Gastrocnemius medialis (tissue), 4 donors: ENCODE measurements at regions not wholly inside any gene's neighbourhood (a gene's known extent, or its start where the extent isn't known, plus 50 kb on each side); places are given as distances from the start of the nearest gene placed in this dataset.

ENCODE experiments used
- ATAC-seq, 2 donors: fragments of 150-250 bp; one replicate each; pipeline ENCODE4 v1.9.1; 2016
- DNase-seq, 2 donors: peaks; one replicate each; pipeline ENCODE4 v3.0.0-alpha.2; 2019
- H3K27ac ChIP-seq, 4 donors: fragments of 200-600 bp; sonication (generic); 1 replicate in 1 of 4; 2 replicates in 3 of 4; pipeline ENCODE4 v1.5.1; 2016 to 2018; ENCODE audit warnings: mild to moderate bottlenecking in 2 of 4, moderate library complexity in 1 of 4
- H3K27me3 ChIP-seq, 3 donors: fragments of 200-600 bp; sonication (generic) in 2 of 3; 1 replicate in 1 of 3; 2 replicates in 2 of 3; pipeline versions ENCODE4 v1.5.1 to v1.6.0; 2016 to 2019; ENCODE audit warnings: mild to moderate bottlenecking in 1 of 3, moderate library complexity in 1 of 3
- H3K36me3 ChIP-seq, 2 donors: fragments of 200-600 bp; sonication (generic) in 1 of 2; one replicate each; pipeline ENCODE4 v1.5.1; 2017 to 2018
- H3K4me1 ChIP-seq, 2 donors: fragments of 200-600 bp; sonication (generic) in 1 of 2; one replicate each; pipeline ENCODE4 v1.5.1; 2016 to 2017; ENCODE audit warnings: mild to moderate bottlenecking in 2 of 2
- H3K4me3 ChIP-seq, 4 donors: fragments of 200-600 bp; sonication (generic) in 3 of 4; 1 replicate in 1 of 4; 2 replicates in 3 of 4; pipeline ENCODE4 v1.5.1; 2016 to 2019; ENCODE audit warnings: mild to moderate bottlenecking in 2 of 4
- H3K9me3 ChIP-seq, 3 donors: fragments of 200-600 bp; sonication (generic) in 2 of 3; 1 replicate in 1 of 3; 2 replicates in 2 of 3; pipeline ENCODE4 v1.5.1; 2016 to 2019
- CTCF ChIP-seq, 5 experiments: fragments of 450-650 bp in 3 of 5; fragments of 200-600 bp in 2 of 5; sonication (generic) in 2 of 5; IDR thresholded peaks in 4 of 5; conservative IDR thresholded peaks in 1 of 5; 1 replicate in 4 of 5; 2 replicates in 1 of 5; pipeline ENCODE4 v1.5.1; 2016 to 2019; ENCODE audit warnings: antibody characterized with exemption in 5 of 5, mild to moderate bottlenecking in 3 of 5, moderate library complexity in 3 of 5
- POLR2A ChIP-seq, 2 donors: fragments of 450-650 bp; IDR thresholded peaks; one replicate each; pipeline ENCODE4 v1.6.1; 2017; ENCODE audit warnings: antibody characterized with exemption in 2 of 2, mild to moderate bottlenecking in 2 of 2, moderate library complexity in 2 of 2
- in situ Hi-C, 4 donors: fragments of 200-750 bp; cut with MboI; loops; one replicate each; pipeline versions ENCODE4 v1.15.0 to v1.8.0; 2017; ENCODE audit warnings: low sequenced_read_pairs in 4 of 4
- intact Hi-C: fragments of 100-400 bp; cut with DNase I; formaldehyde crosslinking; loops from one replicate; pipeline ENCODE4 v1.15.1; 2023; ENCODE audit warnings: low total_unique reads

- no peaks in the 10 kb centered on the region for H3K9me3 ChIP-seq
- no peak overlapping the region for H3K4me3 ChIP-seq
- ATAC-seq (no peak), DNase-seq (no peak)
- TF ChIP-seq POLR2A (IDR thresholded peaks at IDR 0.05) (no peak), CTCF (IDR thresholded peaks at IDR 0.05 in 4 of 5, conservative IDR thresholded peaks at IDR 0.05 in 1 of 5) (no peak)
- H3K27me3 ChIP-seq: no peaks in the 10 kb centered on the region
- no peak overlapping the region for H3K27ac ChIP-seq
- H3K4me1 ChIP-seq: peaks cover 24 to 28% of the 10 kb centered on the region in 2 donors
- in situ Hi-C loops: no loop called here
- intact Hi-C loops: no loop called here
- no peaks in the 10 kb centered on the region for H3K36me3 ChIP-seq
Observed at GRCh38 chr17:77291591-77292386, 151.0 kb downstream of the SEC14L1 start.

- no peak overlapping the region for H3K27ac ChIP-seq
- ATAC-seq (no peak), DNase-seq (no peak)
- TF ChIP-seq CTCF (IDR thresholded peaks at IDR 0.05 in 4 of 5, conservative IDR thresholded peaks at IDR 0.05 in 1 of 5) (no peak), POLR2A (IDR thresholded peaks at IDR 0.05) (no peak)
- H3K4me1 ChIP-seq: peaks cover under 1 to 8% of the 10 kb centered on the region in 2 donors
- intact Hi-C loops: no loop called here
- H3K9me3 ChIP-seq: no peaks in the 10 kb centered on the region
- H3K36me3 ChIP-seq: no peaks in the 10 kb centered on the region
- H3K27me3 ChIP-seq: no peaks in the 10 kb centered on the region
- no peak overlapping the region for H3K4me3 ChIP-seq
- in situ Hi-C loops: no loop called here
Observed at GRCh38 chr17:77294761-77295160, 154.0 kb downstream of the SEC14L1 start.

- DNase-seq: no peak
- H3K9me3 ChIP-seq: no peaks in the 10 kb centered on the region
- no peak overlapping the region for H3K4me3 ChIP-seq
- H3K27ac ChIP-seq: no peak overlapping the region
- in situ Hi-C loops: no loop called here
- ATAC-seq: no peak
- no peaks in the 10 kb centered on the region for H3K27me3 ChIP-seq
- no peaks in the 10 kb centered on the region for H3K36me3 ChIP-seq
- TF ChIP-seq CTCF (IDR thresholded peaks at IDR 0.05 in 4 of 5, conservative IDR thresholded peaks at IDR 0.05 in 1 of 5) (no peak), POLR2A (IDR thresholded peaks at IDR 0.05) (no peak)
- intact Hi-C loops: no loop called here
- H3K4me1 ChIP-seq: peaks cover 0 to 6% of the 10 kb centered on the region in 2 donors
Observed at GRCh38 chr17:77295241-77295853, 154.6 kb downstream of the SEC14L1 start.

- H3K4me3 ChIP-seq: no peak overlapping the region
- TF ChIP-seq POLR2A (IDR thresholded peaks at IDR 0.05) (no peak), CTCF (IDR thresholded peaks at IDR 0.05 in 4 of 5, conservative IDR thresholded peaks at IDR 0.05 in 1 of 5) (no peak)
Observed at GRCh38 chr17:77296769-77297409, 156.1 kb downstream of the SEC14L1 start.

More at GRCh38 chr17:77296769-77297409, 156.1 kb downstream of the SEC14L1 start:
- Histone ChIP-seq H3K27ac (no peak overlapping the region), H3K36me3 (no peaks in the 10 kb centered on the region), H3K4me1 (peaks cover 0 to 6% of the 10 kb centered on the region in 2 donors), H3K27me3 (no peaks in the 10 kb centered on the region), H3K9me3 (no peaks in the 10 kb centered on the region)
- intact Hi-C loops: no loop called here
- DNase-seq (no peak), ATAC-seq (no peak)
- in situ Hi-C loops: no loop called here
